ENCODE measurements at regions not wholly inside any gene's neighbourhood (a gene's known extent, or its start where the extent isn't known, plus 50 kb on each side); places are given as distances from the start of the nearest gene placed in this dataset.
A peak's percentile ranks its signal among the peaks of the same experiment; 100 is the strongest.

DNA sequence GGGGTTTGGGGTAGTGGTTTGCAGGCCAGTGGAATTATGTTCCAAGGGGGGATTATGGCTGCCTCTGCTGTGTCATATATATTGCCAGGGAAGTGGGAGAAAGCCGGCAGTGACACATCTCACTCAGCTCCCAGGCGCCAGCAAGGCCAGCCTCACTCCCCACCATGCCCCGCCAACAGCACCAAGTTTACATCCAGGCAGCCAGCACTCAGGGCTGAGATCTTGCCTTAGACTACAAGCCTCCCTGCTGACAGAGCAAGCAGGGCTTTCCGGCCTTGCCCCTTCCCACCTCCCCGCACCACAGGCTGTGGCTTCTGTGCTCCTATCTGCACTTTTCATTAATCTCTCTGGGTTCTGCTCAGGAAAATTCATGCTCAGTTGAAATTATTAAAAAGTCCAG lies 385.1 kb downstream of the MZT1 start:
- no peak for DNase-seq (ENCODE audit: low spot score)

DNA sequence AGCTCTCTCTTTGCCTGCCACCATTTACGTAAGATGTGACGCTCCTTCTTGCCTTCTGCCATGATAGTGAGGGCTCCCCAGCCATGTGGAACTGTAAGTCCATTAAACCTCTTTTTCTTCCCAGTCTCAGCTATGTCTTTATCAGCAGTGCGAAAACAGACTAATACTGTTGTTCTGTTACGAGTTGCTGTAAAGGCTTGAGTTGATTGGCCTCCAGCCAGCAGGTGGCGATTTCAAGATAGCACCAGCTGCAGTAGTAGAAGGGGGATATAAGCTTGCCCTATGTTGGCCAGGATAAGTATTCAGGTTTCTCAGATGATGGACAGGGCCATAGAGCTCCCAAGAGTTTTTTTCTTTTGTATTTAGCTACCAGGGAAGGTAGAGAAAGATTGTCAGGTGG lies 385.5 kb downstream of the MZT1 start:
- no peak for DNase-seq (ENCODE audit: low spot score)

GRCh38 chr13:72317346-72318109 lies 409.9 kb downstream of the MZT1 start:
- DNase-seq (ENCODE audit: low spot score): no peak

- no peak for DNase-seq (ENCODE audit: low spot score)
These were observed 410.7 kb downstream of the MZT1 start for GRCh38 chr13:72316716-72317115.

DNA sequence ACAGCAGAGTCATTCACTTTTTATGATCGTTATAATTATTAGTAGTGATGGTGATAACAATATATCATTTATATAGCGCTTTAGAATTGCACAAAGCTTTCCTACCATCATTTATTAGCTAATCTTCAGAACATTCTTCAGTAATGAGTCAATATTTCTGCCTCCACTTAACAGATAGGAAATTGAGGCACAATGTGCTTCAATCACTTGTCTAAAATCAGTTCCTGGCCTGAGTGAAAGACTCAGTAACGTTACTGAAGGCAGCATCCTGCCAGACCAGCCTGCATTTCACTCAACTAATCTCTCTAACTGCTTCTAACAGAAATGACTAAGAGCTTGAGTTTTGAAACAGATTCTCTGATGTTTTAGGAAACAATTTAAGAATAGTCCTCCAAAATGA lies 412.1 kb downstream of the MZT1 start:
- DNase-seq (ENCODE audit: low spot score): no peak

DNA sequence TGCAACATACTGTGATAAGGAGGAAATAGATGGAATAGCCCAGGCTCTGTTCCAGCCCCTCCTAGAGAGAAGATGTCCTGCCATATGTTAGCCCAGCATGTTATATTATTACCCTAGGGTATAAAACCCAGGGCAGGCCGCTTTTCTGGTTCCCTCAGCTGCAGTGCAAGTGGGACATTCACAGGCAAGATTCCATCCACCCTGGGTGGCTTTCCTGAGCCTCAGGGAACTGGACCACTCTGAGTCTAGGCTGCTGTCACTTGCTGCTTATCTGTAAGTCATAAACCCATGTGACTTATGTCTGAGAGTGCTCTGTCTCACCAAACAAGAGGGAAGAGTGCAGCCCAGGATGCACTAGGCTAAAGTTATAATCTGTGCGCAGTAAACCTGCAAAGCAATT lies 413.2 kb downstream of the MZT1 start:
- no peak for DNase-seq (ENCODE audit: low spot score)

- DNase-seq (ENCODE audit: low spot score): no peak
These were observed 413.9 kb downstream of the MZT1 start for GRCh38 chr13:72313546-72313945.

- no peak for DNase-seq (ENCODE audit: low spot score)
These were observed 423.3 kb downstream of the MZT1 start for GRCh38 chr13:72303941-72304746.

GRCh38 chr13:72296246-72296645 lies 429.2 kb upstream of the DACH1 start:
- no peak for DNase-seq (ENCODE audit: low spot score)

DNA sequence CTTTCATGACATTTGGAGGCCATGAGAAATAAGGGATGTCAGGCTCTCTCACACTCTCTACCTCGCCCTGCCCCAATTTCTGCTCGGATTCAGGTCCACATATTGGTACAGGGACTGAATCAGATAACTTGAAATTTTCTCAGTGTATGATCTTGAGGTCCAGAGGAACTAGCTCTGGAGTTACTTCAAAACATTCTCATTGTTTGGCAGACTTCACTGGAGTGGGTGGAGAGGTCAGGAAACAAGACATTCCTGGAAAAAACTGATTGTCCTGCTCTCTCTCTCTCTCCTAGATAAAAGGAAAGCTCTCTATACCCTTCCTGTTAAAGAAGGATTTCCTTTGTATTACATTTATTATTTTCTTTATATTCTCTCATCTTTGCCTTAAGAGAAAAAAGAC lies 428.1 kb upstream of the DACH1 start:
- no peak for DNase-seq (ENCODE audit: low spot score)

DNA sequence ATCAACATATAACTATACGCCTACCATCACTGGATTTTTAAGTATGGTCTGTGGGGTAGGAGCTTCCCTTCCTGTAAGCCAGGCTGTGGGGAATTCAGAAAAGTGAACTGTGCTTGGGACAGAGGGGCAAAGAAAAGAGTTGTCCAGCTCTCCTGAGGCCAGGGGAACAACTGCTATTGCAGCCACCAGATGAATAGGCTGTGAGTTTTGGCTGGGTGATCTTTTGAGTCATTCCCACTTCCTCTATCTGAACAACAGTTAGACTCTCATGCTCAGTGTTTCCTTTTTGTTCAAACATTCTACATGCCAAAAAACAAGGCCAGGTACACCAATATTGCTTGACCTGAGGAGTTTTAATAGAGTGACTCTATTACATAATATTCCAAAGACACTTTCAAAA lies 426.2 kb upstream of the DACH1 start:
- DNase-seq (ENCODE audit: low spot score): no peak

DNA sequence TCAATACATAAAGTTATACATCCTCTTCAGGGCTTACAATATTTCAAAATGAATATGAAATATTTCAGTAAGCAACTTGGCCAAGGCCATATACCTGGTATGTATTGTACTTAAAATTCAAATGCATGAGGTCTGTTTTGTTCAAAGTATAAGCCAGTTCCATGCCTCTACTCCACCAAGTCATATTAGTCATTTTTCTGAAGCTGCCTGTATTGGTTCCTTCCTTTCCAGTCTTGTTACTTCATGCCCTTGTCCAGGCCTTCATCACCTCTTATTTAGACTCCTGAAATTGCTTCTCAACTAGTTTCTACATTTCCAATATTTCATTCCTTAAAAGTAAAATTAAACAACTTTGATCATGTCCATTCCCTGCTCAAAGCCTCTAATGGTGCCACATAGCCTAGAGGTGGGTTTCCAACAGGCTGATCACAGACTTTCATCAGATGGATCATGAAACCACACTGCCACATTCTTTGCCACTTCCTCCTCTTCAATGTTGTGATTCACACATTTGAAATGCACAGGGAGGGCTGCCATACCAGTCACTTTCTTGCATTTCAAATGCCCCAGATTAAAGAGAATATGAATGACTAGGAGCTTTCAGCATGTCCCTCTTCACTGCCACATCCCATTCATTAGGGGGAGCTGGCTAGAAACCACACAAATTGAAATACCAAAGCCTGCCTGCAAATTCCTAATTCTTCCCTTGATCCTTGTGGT lies 424.1 kb upstream of the DACH1 start:
- peak; percentile 15 for DNase-seq (ENCODE audit: low spot score)

DNA sequence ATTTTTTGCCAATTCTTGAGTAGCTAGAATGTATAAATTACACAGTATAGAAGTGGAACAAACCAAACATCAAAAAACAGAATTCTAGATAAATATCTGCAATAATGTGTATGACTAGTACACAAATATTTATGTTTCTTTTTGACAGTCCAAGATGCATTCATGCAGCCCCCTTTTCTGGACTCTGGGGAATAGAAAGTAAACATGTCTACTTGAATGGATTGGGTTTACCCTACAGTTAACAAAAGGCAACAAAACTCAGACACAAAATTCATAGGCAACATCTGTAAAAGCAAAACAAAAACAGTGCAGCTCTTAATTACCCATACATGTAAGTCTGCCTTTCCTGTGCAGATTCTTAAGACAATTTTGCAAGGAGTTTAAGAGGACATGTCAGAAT lies 419.4 kb upstream of the DACH1 start:
- DNase-seq (ENCODE audit: low spot score): no peak

- DNase-seq (ENCODE audit: low spot score): no peak
These were observed 417.8 kb upstream of the DACH1 start for GRCh38 chr13:72284791-72285190.

GRCh38 chr13:72261732-72262131 lies 394.7 kb upstream of the DACH1 start:
- DNase-seq (ENCODE audit: low spot score): no peak

GRCh38 chr13:72259528-72259927 lies 392.5 kb upstream of the DACH1 start:
- no peak for DNase-seq (ENCODE audit: low spot score)

DNA sequence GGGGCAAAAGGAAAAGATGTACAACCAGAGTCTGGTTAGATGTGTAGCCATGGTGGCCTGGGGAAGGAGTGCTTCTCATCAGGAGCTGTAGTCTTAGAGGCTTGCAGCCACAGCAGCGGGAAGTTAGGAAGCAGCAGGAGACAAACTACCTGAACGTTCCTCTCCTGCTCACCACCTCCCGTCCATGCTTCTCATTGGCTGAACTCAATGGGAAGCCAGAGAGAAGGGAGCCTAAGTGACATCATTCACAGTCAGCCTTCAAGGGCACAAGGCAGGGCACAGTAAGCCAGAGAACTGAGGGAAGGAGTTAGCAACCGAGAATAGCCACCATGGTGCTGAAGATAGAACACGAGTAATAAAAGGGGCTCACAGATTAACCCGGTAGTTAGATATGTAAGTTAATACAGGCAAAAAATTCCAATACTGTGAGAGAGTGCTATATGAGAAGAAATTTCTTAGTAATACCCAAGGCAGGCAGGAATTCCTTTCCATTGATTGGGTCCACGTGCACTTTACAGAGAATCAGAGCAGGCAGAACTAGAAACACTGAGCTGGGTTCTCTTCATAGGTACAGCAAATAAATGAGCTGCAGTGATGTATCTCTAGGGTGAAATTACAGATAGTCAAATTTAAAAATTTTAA lies 391.5 kb upstream of the DACH1 start:
- peak; percentile 31 for DNase-seq (ENCODE audit: low spot score)

GRCh38 chr13:72255908-72256307 lies 388.9 kb upstream of the DACH1 start:
- DNase-seq (ENCODE audit: low spot score): peak; percentile 42

DNA sequence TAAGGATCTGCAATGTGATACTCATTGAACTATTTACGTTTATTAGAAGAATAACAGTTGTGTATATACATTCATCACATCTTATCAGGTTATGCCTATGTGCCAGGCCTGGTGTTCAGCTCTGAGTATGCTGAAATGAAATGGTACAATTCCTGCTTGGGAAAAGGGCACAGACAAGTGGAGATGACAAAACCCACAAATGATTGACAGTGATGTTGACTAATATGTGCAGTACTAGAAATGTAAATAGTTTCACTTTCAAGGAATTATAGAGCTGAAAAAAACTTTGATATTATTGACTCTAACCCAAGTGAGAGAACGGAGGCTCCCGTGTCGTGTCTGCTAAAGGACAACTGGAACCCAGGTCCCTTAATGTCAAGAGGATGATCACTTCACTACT lies 386.8 kb upstream of the DACH1 start:
- no peak for DNase-seq (ENCODE audit: low spot score)

DNA sequence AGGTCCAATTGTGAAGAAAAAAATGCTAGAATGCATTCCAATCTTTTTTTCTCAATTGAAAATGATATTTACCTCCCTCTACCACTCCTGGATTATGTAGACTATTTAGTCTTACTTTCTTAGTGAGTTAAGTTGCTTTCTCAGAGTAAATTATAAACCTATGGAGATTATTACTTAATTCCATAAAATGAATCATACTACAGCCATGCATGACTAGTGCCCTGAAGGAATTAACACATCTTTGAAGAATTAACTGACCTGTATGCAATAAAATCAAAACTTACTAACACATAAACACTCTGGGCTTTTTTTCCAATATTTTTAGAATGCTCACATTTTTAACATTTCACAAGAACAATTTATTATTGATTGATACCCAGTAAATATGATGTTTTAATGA lies 379.4 kb upstream of the DACH1 start:
- DNase-seq (ENCODE audit: low spot score): no peak

DNA sequence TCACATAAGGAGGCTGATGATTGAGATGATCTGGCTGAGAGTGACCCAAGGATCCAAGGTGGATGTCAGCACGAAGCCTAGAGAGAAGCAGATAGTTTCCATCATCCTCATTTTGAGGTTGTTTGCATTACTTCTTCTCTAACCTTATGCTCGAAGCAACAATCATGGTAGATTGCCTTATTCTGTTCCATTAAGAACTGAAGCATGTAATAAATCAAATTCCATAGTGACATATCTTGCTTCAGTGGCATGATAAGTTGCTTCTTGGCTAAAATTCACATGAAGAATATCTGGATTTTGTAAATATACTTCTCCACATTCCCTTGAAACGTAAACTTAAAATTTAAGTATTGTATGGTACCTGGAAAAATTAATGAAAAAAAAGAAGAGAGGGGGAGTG lies 377.8 kb upstream of the DACH1 start:
- no peak for DNase-seq (ENCODE audit: low spot score)

GRCh38 chr13:72230131-72230530 lies 363.1 kb upstream of the DACH1 start:
- DNase-seq (ENCODE audit: low spot score): no peak

Data from iPS-NIHi11 (cell line).